Epidermal melanocyte (primary cell): ENCODE measurements at regions not wholly inside any gene's neighbourhood (a gene's known extent, or its start where the extent isn't known, plus 50 kb on each side); places are given as distances from the start of the nearest gene placed in this dataset.

ENCODE experiments used
- DNase-seq: peaks from one replicate; pipeline ENCODE4 v3.0.0; 2011; ENCODE audit warnings: low spot score; ENCODE audit not compliant: insufficient read length

DNA sequence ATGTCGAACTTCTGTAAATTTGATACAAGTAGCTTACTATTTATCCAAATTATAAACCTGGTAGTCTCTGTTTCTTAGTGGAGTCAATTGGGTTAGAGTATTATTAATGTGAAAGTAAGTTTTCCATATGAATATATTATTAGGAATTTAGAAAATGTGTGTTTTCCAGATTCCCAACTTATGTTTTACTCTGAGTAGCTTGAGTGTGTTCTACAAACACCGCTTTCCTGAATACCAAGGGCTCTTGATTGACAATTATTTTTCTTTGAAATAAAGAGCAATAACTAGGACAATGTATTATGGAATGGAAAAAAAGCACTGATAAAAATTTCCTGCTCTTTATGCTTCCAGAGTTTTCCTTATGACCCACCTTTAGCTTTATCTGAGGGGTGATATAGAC, 233.6 kb downstream of the POSTN start:
- no peak for DNase-seq

DNA sequence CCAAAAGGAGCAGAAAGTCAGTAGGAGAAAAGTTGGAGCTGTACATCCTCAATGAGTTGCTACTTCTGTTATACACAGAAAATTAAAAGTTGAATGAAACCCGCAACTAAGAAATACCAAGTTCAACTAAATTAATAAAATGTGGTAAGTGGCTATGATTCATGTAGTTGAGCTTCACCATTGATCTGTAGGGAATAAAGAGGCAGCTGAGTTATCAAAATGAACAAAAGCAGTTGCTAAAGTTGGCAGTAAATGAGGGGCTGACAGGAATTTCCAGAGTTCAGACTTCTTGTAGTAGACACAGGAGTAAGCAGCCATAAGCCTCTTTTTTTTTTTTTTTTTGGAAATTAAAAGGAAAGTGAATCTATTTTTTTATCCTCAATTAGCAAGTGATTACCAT, 234.6 kb downstream of the POSTN start:
- DNase-seq = no peak

DNA sequence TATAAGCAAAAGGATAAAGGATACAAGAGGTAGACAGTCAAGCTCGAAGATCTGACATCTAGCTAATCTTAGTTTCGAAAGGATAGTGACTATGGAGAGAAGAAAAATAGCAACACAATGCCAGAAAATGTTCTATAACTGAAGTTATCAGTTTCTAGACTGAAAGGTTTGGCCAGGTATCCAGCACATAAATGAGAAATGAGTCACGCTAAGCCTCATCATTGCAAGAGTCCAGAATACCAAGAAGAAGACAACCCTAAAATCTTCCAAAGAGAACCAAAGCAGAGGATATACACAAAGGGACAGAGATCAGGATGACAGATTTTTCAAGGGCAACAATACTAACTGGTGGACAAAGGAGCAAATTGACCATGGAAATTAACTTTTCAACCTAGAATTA, 237.0 kb downstream of the POSTN start:
- DNase-seq = no peak

DNA sequence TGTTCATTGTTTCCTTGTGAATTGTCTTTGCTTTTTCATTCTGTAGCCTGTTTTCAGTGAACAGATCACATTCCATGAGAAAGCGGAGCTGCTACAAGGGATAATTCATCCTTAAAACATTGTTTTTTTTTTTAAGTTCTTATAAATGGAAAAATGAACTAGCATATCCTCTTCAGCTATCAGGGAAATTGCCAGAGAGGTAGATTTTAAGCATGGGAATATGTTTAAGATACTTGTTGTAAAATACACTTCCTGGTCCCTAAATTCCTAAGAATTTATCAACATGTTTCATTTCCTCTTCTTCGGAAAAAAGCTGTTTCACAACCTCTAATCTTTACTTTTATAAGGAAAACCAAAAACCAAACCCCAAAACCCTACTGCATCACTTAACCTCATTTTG, 238.0 kb downstream of the POSTN start:
- no peak for DNase-seq

DNA sequence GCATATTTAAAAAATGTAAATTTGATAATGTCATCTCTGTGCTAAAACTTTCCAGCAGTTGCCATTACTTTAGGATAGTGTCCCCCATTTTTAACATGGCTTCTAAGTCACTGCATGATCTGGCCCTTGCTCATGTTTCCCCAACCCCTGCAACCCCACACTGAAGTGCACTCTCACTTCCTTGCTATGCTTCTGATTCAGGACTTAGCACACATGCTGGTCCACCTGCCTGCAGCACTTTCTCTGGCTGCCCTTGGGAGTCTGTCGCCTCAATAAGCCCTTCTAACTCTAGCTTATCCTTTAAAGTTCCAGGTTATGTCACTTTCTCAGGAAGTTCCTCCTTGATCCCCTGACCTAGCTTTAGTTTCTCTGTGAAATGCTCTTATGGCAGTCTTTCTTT, 241.0 kb downstream of the POSTN start:
- DNase-seq = no peak

DNA sequence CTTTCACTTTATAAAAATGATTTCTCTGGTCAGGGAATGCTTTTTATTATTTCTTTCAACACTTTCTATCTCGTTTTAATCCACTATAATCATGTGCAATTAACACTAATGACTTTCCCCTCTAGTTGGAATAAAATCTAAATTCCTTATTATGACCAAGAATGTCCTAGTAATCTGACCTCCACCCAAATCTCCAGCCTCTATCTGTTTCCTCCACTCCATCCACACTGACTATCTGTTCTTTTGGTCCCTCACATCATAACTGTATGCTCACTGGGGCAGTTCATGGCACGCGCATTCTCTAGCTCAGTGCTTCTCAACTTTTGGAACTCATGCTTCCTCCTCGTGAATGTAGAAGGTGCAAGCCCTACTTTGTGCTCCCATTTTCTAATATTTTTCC, 244.7 kb downstream of the POSTN start:
- no peak for DNase-seq

DNA sequence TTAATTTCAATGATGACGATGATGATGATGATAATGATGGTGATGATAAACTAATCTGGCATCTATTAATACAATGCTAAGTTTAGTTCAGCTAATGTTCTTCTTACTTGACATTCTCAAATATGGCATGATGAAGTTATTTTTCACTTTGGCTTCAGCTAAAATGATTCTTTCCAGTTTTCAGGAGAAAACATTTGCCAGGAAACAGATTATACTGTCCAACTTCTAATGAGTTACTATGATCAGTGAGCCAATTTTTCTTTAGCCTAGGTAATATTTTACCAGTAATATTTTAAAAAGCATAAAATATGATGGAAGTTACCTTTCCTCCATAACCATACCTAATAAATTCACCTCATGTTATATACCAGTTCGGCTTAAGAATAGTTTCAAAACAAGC, 245.7 kb upstream of the CSNK1A1L start:
- DNase-seq = no peak

DNA sequence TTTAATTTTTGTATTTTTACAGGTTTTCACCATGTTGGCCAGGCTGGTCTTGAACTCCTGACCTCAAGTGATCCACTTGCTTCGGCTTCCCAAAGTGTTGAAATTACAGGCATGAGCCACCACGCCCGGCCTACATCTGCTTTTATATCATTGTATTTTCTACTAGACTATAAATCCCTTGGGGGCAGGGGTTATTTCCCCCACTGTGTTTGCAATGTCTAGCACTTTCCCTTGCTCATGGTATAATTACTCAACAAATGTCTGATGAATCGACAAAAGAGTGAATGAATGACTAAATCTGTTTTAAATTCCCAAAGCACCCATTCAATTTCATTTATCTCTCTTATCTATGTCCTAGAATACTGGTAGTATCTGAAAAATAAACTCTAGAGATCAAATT, 244.5 kb upstream of the CSNK1A1L start:
- DNase-seq = no peak

DNA sequence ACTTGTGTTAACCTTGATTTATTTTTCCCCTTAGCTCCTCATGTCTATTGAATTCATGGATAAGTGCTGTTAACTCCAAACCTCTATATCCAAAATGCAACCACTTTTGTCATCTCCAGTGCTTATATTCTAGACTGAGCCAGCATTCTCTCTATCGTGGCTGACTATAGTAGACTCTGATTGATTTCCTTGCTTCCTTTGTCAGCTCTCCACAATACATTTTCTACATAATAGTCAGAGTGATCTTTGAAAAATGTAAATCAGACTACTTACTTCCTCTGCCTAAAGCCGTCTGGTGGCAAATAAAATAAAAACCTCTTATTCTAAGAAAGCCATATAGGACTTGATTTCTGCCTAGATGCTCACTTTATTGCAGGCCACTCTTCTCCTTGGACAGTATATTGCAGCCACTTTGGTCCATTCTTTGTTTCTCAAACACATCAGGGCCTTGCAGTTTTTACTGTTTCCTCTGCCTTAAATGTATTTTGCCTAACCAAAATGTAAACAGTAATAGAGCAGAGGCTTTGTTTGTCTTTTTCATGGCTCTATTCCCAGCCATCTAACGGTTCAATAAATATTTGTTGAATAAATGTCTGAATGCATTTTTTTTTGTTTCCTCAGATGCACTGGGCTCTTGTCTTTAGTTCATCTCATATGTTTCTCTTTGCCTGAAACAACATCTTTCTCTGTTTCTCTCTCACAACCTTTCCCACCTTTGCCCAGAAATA, 243.6 kb upstream of the CSNK1A1L start:
- no peak for DNase-seq

DNA sequence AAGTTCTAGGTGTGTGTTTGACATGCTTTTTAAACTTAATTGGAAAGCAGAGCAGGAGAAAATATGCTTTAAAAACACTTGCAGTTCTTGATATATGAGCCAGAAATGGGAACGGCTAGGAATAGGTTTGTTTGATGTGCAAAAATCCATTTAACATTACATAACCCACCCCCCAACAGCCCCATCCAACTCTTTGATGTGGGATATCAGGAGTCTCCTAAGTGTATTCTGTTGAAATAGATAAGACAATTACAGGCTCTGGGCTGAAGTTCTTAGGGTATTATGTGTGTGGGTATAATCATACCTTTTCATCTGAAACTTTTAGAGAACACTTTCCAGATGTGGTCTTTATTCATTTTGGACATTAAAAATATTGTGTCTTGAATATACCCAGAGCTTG, 240.4 kb upstream of the CSNK1A1L start:
- DNase-seq = no peak

DNA sequence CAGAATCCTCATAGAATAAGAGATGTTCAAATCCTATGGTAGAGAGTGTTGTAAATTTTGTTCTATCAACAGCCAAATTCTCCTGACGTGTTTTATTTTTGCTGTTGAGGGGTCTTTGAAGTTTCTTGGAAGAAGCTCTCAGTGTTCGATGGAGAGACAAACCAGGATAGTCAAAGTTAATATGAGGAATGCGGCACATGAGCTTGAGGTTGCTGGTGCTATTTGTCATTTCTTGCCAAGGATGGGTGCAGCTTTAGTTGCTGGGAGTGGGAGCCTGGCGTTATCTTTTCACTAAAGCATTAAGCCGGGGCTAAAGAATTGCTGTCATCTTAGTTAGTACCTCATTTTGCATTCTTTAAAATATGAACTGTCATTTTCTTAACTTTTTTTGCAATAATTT, 239.9 kb upstream of the CSNK1A1L start:
- DNase-seq = no peak

DNA sequence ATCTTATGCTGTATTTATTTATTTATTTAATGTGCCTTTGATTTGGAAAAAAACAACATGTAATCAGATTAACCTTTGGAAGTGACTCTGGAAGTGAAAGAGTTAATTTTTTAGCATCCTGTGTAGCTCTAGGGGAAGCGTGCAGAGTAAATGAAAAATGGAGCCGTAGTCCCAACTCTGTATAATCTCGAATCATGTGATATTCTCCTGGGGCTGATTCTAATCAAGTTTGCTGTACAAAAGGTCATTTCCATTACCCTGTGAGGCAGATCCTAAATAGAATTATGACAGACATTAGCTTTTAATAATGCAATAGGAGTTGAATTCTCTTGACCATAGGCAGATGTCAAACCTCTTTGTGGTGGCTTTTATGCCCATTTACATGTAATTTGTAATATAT, 238.6 kb upstream of the CSNK1A1L start:
- no peak for DNase-seq

DNA sequence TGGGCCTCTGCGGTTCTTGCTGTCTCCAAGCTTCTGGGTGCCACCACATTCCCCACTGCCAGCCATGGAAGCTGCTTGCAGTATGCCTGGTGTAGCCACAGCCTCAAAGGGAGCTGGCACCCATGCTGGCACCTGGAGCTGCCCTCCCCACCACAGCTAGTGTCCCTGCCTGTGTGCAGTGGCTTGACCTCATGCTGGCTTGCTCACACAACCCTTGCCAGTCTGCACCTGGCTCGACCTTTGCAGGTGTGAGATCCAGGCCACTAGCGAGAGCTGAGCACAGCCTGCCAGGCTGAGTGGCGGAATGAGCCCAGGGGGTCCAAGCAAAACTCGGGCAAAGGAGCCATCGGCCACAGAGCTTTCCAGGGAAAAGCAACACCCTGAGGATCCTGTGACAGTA, 236.7 kb upstream of the CSNK1A1L start:
- no peak for DNase-seq

DNA sequence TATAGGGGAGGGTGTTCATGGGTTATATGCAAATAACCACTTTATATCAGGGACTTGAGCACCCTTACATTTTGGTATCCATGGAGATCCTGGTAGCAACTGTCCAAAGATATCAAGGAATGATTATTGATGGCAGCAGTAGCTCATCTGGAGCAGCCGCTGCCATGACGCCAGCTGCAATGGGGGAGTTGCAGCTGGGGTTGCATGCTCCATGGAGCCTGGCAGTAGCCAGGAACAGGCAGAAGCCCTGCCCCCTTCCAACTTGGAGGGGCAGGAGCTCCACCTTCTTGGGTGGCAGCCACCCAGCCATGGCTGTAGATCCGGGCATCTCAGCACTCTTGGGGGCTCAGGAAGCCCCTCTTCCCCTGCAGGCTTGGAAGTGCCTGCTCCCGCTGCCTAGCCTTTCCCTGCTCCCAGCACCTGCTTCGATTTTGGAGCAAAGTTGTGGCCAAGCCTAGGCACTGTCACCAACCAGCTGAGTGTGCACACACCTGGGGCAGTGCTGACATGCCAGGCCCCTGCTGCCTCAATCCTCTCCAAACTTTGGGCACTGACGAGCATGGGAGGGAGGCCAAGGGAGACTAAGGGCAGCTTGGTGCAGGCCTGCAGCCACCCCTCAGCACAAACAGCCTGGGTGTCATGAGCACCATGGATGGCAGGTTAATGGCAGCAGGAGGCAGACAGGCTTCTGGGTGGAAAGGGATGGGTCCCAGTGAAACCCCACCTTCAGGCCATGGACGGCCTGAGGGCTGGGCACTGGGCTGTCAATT, 235.6 kb upstream of the CSNK1A1L start:
- no peak for DNase-seq

DNA sequence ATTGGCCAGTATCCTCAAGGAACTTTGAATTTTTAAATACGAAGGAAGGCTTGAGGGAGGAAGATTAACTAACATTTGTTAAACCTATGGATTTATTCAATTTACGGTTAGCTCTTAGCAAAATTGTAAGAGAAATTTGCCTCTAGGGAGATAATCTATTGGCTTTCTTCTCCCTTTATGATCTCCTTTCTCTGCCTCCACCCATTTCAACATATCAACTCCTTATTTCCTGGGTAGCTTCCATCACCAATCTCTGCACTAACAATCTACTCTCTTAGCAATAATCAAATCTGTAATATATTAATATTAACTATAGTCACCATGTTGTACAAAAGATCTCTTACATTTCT, 233.9 kb upstream of the CSNK1A1L start:
- no peak for DNase-seq

DNA sequence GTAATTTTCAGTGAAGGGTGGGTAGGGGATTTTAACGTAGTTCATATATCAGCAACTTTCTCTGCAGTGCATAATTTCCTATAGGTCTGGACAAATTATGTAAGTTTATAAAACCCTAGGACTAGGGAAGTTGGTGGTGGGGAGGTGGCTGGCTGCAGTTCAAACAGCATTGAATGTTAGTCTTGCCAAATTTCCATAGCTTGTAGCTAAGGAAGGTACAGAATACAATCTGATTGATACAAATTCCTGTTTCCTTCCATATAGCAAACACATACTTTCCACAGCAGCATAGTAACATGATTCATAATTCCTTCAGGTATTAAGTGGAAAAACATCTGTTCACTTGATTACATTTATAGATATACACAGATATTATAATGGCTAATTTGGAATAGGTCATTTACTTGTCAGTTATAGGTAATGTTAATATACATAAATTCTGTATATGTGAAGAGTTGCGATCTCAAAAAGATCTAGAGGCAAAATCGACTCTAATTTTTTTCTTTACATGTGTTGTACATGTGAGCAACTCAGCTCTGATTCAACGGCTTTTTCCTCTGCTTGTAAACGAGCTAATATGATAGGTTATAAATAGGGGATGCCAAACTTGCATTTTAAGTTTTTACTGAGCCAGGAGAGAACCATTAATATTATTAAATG, 233.4 kb upstream of the CSNK1A1L start:
- no peak for DNase-seq

DNA sequence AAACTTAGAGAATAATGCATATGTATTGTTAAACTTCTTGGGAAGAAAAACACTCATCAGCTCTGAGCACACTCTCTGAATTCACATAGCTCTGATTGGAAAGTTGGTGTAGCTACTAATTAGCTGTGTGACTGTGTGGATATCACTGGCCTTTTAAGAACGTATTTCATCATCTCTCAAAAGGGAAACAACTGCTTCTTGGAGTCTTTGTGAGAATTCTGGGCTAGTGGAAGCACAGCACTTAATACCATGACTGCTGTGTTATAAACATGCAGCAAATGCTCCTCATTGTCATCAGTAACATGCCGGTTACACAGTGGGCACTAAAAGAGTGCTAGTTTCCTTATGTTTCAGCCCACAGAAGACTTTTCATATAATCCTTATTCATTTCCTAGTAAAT, 220.9 kb upstream of the CSNK1A1L start:
- no peak for DNase-seq

DNA sequence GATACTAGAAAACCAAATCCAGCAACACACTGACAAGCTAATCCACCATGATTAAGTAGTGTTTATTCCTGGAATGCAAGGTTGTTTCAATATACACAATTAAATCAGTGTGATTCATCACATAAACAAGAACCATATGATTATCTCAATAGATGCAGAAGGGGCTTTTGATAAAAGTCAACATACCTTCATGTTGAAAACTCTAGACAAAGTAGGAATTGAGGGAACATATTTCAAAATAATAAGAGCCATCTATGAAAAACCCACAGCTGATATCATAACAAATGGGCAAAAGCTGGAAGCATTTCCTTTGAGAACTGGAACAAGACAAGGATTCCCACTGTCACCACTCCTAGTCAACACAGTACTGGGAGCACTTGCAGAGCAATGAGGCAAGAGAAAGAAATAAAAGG, 213.6 kb upstream of the CSNK1A1L start:
- DNase-seq = no peak

DNA sequence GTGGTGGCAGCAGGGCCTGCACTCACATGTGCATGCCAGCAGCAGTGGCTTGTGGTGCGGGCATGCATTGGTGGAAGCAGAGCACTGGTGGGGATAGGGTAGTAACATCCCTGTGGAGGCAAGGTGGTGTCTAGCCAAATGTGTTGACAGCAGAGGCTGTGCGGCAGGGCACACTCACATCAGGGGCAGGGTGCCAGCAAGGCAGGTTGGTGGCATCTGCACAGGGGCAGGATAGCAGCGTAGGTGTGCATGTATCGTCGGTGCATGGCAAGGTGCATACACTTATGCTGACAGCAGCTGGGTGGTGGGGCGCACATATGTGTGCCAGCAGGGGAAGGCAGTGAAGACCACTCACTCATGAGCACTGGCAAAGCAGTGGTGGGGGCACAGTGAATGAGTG, 211.5 kb upstream of the CSNK1A1L start:
- no peak for DNase-seq

DNA sequence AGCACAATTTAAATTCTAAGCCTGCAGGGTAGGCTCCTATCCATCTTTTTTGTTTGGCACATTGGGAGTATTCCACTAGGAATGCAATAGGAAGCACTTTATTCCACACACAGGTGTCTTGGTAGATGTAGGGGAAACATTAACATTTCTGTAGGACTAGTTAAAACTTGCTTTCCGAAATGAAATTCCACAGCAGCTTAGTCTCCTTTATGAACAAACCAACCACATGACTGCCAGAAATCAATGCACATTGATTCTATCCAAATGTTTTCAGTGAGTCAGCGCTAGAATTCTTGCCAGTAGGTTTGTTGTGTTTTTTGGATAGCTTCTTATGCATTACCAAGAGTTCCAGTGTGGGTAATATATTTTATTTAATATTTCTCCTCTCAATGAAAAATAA, 207.9 kb upstream of the CSNK1A1L start:
- no peak for DNase-seq

DNA sequence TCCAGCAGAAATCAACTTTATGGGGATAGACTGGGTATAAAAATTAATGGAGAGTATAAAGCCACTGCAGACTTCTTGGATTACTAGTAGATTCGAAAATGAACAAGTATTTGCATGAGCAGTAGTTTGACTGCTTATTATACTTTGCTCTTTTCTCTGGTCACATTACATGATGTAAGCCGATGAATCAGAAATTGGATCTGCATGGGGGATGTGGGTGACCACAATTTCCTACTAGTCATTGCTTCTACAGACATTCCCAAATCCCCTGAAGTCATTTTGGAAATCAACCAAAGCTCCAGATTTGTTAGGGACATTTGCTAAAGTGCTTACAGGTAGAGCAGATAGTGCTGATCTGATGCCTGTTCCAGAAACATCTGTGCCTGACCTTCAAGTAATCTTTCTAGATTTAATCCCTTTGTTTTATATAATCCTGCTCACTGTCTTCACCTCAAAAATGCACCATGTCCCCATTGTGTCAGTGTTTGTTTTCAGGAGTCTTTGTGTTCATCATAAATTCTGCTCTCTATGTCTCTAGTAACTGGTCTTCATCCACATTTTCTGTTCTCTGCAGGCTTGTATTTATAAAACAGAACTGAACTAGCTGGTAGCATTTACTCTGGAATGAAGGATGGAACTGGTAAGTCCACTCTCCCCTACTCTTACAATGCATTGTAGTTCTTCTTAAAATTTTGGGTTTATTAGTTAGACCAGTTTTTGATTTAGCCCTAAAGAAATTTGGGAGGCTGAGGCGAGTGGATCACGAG, 201.5 kb upstream of the CSNK1A1L start:
- DNase-seq = peak; percentile 29

DNA sequence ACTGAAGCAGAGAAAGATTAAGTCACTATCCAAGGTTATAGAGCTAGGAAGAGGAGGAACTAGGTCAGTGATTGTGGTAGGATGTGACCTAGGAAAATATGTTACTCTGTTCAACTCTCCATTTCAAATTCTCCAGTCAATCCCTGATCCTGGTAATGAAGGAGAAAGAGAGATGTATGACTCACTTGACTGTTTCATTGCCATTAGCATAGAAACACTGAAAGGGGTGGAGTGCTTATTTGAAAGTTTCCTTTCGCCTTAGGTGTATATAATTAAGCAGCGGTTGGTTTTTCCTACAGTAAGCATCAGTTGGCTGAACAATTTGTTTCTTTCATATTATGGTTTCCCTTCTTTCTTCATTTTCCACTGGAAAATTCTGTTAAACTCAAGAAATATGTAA, 198.1 kb upstream of the CSNK1A1L start:
- DNase-seq = no peak
